ENCODE measurements at regions not wholly inside any gene's neighbourhood (a gene's known extent, or its start where the extent isn't known, plus 50 kb on each side); places are given as distances from the start of the nearest gene placed in this dataset.
"Not testable (repeated sequence)": the region's sequence is repeated elsewhere in the genome, so short reads cannot be mapped to it uniquely, and the experiment has no call there.

GRCh38 chr22:10748751-10749150 is 4779.2 kb upstream of the OR11H1 start:
- TF ChIP-seq EZH2phosphoT487 (IDR thresholded peaks at IDR 0.05; ENCODE audit: insufficient read depth, low read depth); EZH2 (IDR thresholded peaks at IDR 0.05; ENCODE audit: insufficient read depth, poor library complexity, severe bottlenecking): not testable (repeated sequence)

Measured in GM23248 (cell line).